ENCODE measurements at regions not wholly inside any gene's neighbourhood (a gene's known extent, or its start where the extent isn't known, plus 50 kb on each side); places are given as distances from the start of the nearest gene placed in this dataset.

- TF ChIP-seq HDAC2 (IDR thresholded peaks at IDR 0.05) (no peak), FOSL2 (IDR thresholded peaks at IDR 0.05) (no peak), FOSL2 (CRISPR knock-in tag; IDR thresholded peaks at IDR 0.05) (no peak), ELK1 (IDR thresholded peaks at IDR 0.05; ENCODE audit: low read depth, low read length) (no peak), FOSB (CRISPR knock-in tag; IDR thresholded peaks at IDR 0.05) (no peak), NFE2L2 (conservative IDR thresholded peaks at IDR 0.05; ENCODE audit: low read length) (no peak)
- TF ChIP-seq, protein P1, sequence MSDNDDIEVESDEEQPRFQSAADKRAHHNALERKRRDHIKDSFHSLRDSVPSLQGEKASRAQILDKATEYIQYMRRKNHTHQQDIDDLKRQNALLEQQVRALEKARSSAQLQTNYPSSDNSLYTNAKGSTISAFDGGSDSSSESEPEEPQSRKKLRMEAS (IDR thresholded peaks at IDR 0.05), result no peak
Observed at GRCh38 chr20:7330850-7331249, 563.4 kb downstream of the BMP2 start.

Data from A549 (cell line).